ENCODE measurements at regions not wholly inside any gene's neighbourhood (a gene's known extent, or its start where the extent isn't known, plus 50 kb on each side); places are given as distances from the start of the nearest gene placed in this dataset.

GRCh38 chr1:37274938-37275631 is 199.3 kb upstream of the ZC3H12A start:
- DNase-seq (ENCODE audit: low read depth): no peak

- no peak for DNase-seq (ENCODE audit: low read depth)
These were observed 197.0 kb upstream of the ZC3H12A start for GRCh38 chr1:37277366-37277765.

- no peak for DNase-seq (ENCODE audit: low read depth)
These were observed 193.0 kb upstream of the ZC3H12A start for GRCh38 chr1:37281354-37281753.

- DNase-seq (ENCODE audit: low read depth): no peak
These were observed 191.6 kb upstream of the ZC3H12A start for GRCh38 chr1:37282764-37283163.

GRCh38 chr1:37284053-37284452 is 190.3 kb upstream of the ZC3H12A start:
- DNase-seq (ENCODE audit: low read depth): no peak

GRCh38 chr1:37286881-37287280 is 187.5 kb upstream of the ZC3H12A start:
- no peak for DNase-seq (ENCODE audit: low read depth)

GRCh38 chr1:37288900-37289299 is 185.5 kb upstream of the ZC3H12A start:
- no peak for DNase-seq (ENCODE audit: low read depth)

GRCh38 chr1:37290718-37291117 is 183.7 kb upstream of the ZC3H12A start:
- DNase-seq (ENCODE audit: low read depth): no peak

GRCh38 chr1:37292789-37293188 is 181.6 kb upstream of the ZC3H12A start:
- no peak for DNase-seq (ENCODE audit: low read depth)

GRCh38 chr1:37294096-37294495 is 180.3 kb upstream of the ZC3H12A start:
- DNase-seq (ENCODE audit: low read depth): no peak

GRCh38 chr1:37294529-37294928 is 179.9 kb upstream of the ZC3H12A start:
- DNase-seq (ENCODE audit: low read depth): no peak

- DNase-seq (ENCODE audit: low read depth): no peak
These were observed 175.6 kb upstream of the ZC3H12A start for GRCh38 chr1:37298769-37299168.

GRCh38 chr1:37299216-37299615 is 175.2 kb upstream of the ZC3H12A start:
- no peak for DNase-seq (ENCODE audit: low read depth)

GRCh38 chr1:37303884-37304574 is 170.4 kb upstream of the ZC3H12A start:
- DNase-seq (ENCODE audit: low read depth): no peak

GRCh38 chr1:37305108-37305507 is 169.3 kb upstream of the ZC3H12A start:
- DNase-seq (ENCODE audit: low read depth): no peak

GRCh38 chr1:37305841-37306240 is 168.5 kb upstream of the ZC3H12A start:
- DNase-seq (ENCODE audit: low read depth): no peak

GRCh38 chr1:37306461-37306860 is 167.9 kb upstream of the ZC3H12A start:
- no peak for DNase-seq (ENCODE audit: low read depth)

- no peak for DNase-seq (ENCODE audit: low read depth)
These were observed 167.5 kb upstream of the ZC3H12A start for GRCh38 chr1:37306871-37307270.

- no peak for DNase-seq (ENCODE audit: low read depth)
These were observed 166.1 kb upstream of the ZC3H12A start for GRCh38 chr1:37308031-37308960.

- no peak for DNase-seq (ENCODE audit: low read depth)
These were observed 164.8 kb upstream of the ZC3H12A start for GRCh38 chr1:37309574-37309973.

GRCh38 chr1:37310064-37310463 is 164.3 kb upstream of the ZC3H12A start:
- no peak for DNase-seq (ENCODE audit: low read depth)

- no peak for DNase-seq (ENCODE audit: low read depth)
These were observed 159.0 kb upstream of the ZC3H12A start for GRCh38 chr1:37315371-37315846.

Data from forelimb muscle (tissue), 1 donor.